ENCODE measurements at regions not wholly inside any gene's neighbourhood (a gene's known extent, or its start where the extent isn't known, plus 50 kb on each side); places are given as distances from the start of the nearest gene placed in this dataset.

DNA sequence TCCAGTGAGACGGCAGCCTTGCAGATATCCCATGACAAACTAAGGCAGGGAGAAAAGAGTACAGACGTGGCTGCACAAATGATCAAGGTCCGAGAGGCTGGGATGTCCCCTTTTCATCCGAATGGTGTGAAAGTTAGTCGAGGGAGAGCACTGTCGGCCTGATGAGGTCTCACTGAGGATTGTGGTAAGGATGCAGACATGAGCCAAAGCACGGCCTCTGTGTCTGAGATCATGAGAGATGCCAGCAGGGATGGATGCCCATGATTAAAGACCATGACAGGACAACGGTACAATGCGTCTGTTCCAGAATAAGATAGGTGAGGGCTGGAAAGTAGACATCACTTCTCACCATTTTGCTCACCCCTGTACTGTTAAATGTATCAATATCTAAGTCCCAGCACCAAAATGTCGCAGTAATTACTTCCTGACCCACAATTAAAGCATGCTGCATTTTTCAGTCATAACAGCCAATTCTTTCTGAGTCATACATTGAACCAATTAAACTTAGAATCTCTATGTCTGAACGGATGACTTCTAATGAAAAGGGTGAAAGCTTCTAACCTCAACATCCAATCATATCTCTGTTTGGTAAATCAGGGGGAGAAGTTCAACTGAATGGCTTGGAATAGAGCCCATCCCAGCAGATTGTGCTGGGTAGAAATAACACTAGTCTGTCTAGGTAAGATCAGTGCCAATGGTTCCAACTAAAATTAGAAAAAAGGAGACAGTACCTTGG, 249.6 kb upstream of the SOX5 start:
- no peak for DNase-seq

GRCh38 chr12:24198070-24198469, 248.6 kb upstream of the SOX5 start:
- no peak for DNase-seq

DNA sequence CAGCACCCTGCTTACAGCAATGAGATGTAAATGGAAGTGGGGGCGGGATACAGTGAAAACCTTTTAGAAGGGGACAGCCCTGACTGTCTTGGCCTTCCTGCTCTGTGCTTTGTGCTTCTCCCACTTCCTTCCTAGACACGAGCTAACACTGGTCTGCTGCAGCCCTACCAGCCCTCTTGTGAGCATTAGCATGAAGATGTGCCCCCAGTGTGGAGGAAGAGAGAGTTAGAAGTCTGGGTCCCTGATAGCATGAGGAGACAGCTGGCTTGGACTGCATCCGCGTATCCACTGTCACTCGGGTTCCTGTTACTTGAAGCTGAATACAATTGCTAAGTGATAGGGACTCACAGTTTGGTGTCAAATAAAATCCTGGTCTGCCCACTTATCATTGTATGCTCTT, 248.1 kb upstream of the SOX5 start:
- no peak for DNase-seq

DNA sequence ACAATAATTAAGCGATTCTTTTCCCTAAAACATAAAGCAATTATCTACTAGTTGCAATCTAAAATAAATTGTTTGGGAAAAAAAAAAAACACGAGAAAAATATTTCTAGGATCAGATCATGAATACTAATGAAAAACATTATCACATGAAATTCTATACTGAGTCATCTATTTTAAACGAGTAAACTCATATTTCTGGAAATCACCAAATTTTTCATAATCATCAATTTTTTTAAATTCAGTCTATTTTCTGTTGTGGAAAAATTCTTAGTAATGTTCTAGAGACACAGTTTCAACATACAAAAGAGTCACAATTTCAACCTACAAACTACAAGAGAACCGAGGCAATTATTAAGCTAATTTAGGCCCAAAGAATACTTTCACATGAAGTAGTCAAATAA, 245.6 kb upstream of the SOX5 start:
- no peak for DNase-seq

DNA sequence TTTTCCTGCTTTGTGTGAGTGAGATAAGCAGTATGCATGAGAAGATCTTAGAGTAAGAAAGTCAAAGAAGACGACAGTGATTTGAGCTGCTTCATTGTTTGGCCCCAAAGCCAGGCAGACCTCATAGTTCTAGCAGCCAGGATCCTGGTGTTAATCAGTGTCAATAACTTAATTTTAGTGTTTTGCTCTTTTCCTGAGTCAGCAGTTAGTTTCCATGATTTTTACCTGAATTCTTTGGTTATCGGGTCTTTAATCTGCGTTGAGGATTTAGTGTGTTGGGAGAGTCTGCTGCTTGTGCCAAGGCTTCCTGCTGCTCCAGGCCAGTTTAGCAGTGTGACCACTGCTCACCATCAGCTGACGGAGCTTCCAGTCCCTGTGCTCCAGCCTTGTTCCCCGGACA, 241.6 kb upstream of the SOX5 start:
- no peak for DNase-seq

GRCh38 chr12:24185782-24186181, 236.3 kb upstream of the SOX5 start:
- no peak for DNase-seq

DNA sequence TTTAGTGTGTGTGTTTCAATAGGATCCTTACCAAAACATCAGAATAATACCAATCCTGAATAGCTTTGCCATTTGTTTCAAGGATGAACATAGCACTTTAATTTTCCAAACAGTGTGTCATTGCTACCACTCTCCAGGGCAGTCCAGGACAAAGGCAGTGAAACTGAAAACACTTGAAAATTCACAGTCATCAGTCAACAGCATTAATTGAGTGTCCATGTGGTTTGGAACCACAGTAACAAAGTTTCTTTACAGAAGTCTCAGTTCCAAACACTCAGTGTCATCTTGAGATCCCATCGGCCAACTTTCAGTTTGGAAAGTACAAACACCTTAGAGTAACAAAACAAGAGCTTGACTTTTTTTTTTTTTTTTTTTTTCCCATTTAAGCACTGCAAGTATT, 228.4 kb upstream of the SOX5 start:
- DNase-seq: no peak

DNA sequence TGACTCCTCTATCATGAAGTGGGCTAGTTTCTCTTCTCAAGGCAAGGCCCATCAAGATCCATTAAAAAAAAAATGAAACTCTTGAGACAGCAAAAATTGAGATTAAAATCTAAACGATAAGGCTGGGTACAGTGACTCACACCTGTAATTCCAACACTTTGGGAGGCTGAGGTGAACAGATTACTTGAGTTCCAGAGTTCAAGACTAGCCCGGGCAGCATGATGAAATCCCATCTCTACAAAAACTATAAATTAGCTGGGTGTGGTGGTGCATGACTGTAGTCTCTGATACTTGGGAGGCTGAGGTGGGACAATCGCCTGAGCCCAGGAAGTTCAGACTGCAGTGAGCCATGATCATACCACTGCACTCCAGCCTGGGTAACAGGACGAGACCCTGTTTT, 226.5 kb upstream of the SOX5 start:
- no peak for DNase-seq

DNA sequence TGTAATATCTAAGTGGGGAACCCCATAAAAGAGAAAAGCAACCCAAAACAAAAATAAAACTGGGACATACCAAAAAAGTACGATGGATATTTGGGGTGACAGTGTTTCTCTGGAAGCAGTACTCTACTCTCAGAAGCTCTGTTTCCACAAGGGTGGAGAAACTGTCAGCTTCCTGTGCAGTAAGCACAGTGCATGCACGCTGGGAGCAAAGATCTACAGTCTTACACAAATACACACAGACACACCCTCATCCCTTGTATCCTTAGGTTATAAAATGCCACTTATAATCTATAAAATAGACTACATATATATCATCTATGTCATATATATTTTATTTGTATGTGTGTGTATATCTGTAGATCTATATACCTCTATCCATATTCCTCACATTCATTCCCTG, 225.8 kb upstream of the SOX5 start:
- DNase-seq: no peak

DNA sequence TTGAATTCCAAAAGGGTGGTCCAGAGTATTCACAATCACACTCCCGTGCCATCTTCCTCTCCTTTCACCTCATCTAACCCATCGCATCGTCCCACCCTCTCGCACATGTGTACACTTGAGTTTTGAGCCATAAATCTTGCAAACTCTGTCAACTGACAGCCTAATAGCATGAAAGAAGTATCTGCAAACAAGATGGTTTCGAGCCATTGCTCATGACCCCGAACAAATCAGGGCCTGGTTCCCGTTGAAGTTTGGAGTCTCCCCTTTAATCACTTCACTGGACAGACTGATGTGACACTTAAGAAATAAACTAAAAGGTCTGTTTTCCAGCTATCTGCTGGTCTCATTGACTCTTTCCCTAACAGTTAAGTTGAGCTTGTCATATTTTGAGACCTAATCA, 223.6 kb upstream of the SOX5 start:
- no peak for DNase-seq

GRCh38 chr12:24172773-24173066, 223.2 kb upstream of the SOX5 start:
- DNase-seq: no peak

GRCh38 chr12:24172031-24172772, 222.7 kb upstream of the SOX5 start:
- no peak for DNase-seq

GRCh38 chr12:24155042-24155441, 205.6 kb upstream of the SOX5 start:
- no peak for DNase-seq

GRCh38 chr12:24153079-24153478, 203.6 kb upstream of the SOX5 start:
- no peak for DNase-seq

GRCh38 chr12:24152270-24152669, 202.8 kb upstream of the SOX5 start:
- no peak for DNase-seq

GRCh38 chr12:24143928-24144327, 194.5 kb upstream of the SOX5 start:
- no peak for DNase-seq

- DNase-seq: no peak
These were observed 189.6 kb upstream of the SOX5 start for GRCh38 chr12:24139035-24139434.

DNA sequence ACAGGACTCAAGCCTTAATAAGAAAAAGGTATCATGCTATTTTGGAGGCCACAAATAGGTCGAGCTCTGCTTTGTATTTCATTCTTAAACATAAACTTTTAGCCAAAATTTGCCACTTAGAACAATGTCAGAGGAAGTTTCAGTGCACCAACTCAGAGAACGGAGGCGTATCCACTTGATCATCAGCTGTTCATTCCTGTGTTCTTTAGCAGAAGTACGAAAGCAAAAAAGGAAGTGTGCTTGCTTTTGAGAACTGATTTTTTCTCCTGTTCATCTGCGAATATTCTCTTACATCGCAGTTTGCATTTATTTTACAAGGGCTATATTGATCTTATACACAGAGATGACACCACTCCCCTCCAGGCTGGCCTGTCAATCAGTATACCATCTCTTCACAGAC, 188.6 kb upstream of the SOX5 start:
- no peak for DNase-seq

DNA sequence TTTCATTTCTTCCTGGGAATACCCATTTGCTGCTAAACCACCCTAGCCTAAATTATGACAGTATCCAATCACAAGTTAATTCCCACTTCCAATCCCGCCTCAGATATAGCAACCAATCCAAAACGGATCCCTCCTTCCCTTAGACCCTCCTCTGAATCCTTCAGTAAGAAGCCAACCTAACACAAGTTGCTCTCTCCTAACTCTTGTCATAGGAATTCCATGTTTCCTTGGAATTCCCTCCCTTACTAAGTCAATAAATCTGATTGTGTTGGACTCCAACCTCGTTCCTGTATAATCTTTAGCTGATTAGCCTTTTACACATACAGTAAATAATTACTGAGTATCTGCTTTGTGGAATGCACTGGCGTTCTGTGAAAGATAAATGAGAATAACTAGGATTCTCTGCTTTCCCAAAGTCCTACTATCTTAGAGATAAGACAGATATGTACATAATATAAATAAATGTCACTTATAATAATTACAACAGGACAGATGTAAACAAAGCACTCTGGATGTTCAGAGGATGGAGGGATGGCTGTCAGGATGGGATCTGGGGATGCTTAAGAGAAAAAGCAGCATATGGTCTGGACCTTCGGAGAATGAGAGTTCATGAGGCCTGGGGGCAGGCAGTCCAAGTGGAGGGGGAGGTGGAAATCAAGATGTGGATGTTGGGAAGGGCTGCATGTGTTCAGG, 185.8 kb upstream of the SOX5 start:
- no peak for DNase-seq

GRCh38 chr12:24134092-24134491, 184.6 kb upstream of the SOX5 start:
- DNase-seq: no peak

DNA sequence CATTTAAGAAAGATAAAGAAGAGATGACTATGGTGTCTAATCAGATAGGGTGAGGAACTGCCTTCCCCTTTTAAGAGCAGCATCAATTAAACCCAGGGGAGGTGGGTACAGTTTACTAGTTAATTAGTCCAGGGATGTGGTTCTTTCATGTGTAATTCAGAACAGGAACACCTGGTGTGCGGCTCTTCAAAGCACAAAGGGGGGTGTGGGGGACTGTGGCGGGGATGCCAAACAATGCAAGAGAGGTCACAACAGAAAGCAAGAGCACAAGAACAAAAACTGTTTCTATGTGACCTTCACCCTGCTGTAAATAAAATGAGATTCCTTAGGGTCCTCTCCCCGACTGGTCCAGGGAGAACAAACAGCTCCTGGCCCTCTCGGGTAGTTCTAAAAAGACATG, 183.9 kb upstream of the SOX5 start:
- DNase-seq: no peak

DNA sequence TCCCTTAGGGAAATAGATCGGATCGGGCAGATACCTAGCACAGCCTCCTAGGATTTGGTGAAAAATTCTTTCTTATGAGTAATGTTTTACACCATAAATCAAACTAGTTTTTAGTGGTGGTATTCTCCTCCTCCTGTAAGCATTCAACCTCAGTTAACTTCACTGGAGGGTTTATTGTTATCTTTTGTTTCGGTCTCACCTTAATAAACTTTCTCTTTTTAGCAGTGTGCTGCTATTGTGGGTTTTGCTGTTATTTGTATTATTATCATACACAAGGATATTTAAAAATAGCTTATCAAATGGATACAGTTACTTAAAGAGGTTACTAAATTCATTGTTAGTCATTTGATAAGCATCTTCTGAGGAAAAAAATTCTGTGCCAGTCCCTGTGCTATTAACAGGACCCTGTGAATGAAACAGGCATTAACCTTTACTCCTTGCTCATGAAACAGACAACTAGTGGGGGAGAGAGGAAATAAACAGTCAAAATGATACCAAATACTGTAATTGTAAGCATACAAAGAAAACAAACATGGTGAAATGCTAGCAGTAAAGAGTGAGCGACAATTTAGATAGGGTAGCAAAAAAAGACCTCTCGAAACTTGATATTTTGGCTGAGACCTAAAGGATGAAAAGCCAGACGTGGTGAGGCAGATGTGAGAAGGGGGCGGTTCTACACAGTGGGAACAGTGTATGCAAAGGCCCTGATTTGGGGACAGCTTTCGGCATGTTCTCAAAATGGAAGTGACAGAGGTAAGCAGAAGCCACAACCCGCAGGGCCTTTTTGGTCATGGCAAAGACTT, 178.7 kb upstream of the SOX5 start:
- no peak for DNase-seq

GRCh38 chr12:24125280-24125679, 175.8 kb upstream of the SOX5 start:
- DNase-seq: no peak

DNA sequence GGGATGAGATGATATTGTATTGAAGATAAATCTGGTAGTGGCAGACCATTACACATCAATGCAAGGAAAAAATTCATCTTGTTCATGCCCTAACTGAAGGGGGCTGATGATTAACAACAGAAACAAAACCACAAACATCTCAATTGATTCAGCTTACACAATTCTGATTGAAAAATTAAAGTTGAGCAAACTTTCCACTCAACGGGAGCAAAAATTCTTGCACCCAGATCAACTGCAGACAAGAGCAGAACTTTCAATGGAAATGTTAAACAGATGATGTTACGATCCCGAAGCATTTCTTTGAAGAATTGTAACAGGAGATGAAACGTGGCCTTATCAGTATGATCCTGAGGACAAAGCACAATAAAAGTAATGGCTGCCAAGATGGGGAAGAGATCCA, 172.4 kb upstream of the SOX5 start:
- DNase-seq: no peak
